ENCODE measurements at regions not wholly inside any gene's neighbourhood (a gene's known extent, or its start where the extent isn't known, plus 50 kb on each side); places are given as distances from the start of the nearest gene placed in this dataset.

- TF ChIP-seq CTCF (IDR thresholded peaks at IDR 0.05; ENCODE audit: low read depth, low read length) (no peak), POLR2A (IDR thresholded peaks at IDR 0.05; ENCODE audit: extremely low read depth, insufficient read length) (no peak), MYC (IDR thresholded peaks at IDR 0.05; ENCODE audit: low read depth, low read length) (no peak)
- TF ChIP-seq, protein P1, sequence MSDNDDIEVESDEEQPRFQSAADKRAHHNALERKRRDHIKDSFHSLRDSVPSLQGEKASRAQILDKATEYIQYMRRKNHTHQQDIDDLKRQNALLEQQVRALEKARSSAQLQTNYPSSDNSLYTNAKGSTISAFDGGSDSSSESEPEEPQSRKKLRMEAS (IDR thresholded peaks at IDR 0.05; ENCODE audit: low read depth, low read length) = no peak
Observed at GRCh38 chr3:71849681-71850080, 64.7 kb upstream of the PROK2 start.
